ENCODE measurements at regions not wholly inside any gene's neighbourhood (a gene's known extent, or its start where the extent isn't known, plus 50 kb on each side); places are given as distances from the start of the nearest gene placed in this dataset.

GRCh38 chr13:58823701-58824100 is 1192.2 kb downstream of the PCDH17 start:
- TF ChIP-seq MXI1 (conservative IDR thresholded peaks at IDR 0.05; ENCODE audit: poor library complexity, severe bottlenecking) (no peak), SMC3 (conservative IDR thresholded peaks at IDR 0.05; ENCODE audit: poor library complexity) (no peak), CTCF (IDR thresholded peaks at IDR 0.05; ENCODE audit: poor library complexity, severe bottlenecking) (no peak), TAF1 (IDR thresholded peaks at IDR 0.05; ENCODE audit: low read depth) (no peak), REST (IDR thresholded peaks at IDR 0.05; ENCODE audit: borderline replicate concordance) (no peak), RAD21 (conservative IDR thresholded peaks at IDR 0.05) (no peak), POLR2AphosphoS5 (IDR thresholded peaks at IDR 0.05) (no peak), EP300 (conservative IDR thresholded peaks at IDR 0.05; ENCODE audit: poor library complexity, severe bottlenecking) (no peak), EZH2 (IDR thresholded peaks at IDR 0.05; ENCODE audit: borderline replicate concordance, insufficient read depth, low read length, poor library complexity, severe bottlenecking) (no peak)
- no peaks in the 10 kb centered on the region for H3K27me3 ChIP-seq (ENCODE audit: insufficient read depth, low read depth, low read length)

GRCh38 chr13:58827904-58828303 is 1196.4 kb downstream of the PCDH17 start:
- no peak overlapping the region for H3K4me2 ChIP-seq (ENCODE audit: low read length)
- TF ChIP-seq SMC3 (conservative IDR thresholded peaks at IDR 0.05; ENCODE audit: poor library complexity) = peak; percentile 12
- no peak for TF ChIP-seq CTCF (IDR thresholded peaks at IDR 0.05; ENCODE audit: poor library complexity, severe bottlenecking)
- TF ChIP-seq MXI1 (conservative IDR thresholded peaks at IDR 0.05; ENCODE audit: poor library complexity, severe bottlenecking) = no peak
- peak; percentile 95 for TF ChIP-seq EP300 (conservative IDR thresholded peaks at IDR 0.05; ENCODE audit: poor library complexity, severe bottlenecking)
- no peak for TF ChIP-seq TAF1 (IDR thresholded peaks at IDR 0.05; ENCODE audit: low read depth)
- TF ChIP-seq EZH2 (IDR thresholded peaks at IDR 0.05; ENCODE audit: borderline replicate concordance, insufficient read depth, low read length, poor library complexity, severe bottlenecking) = no peak
- no peak for TF ChIP-seq RAD21 (conservative IDR thresholded peaks at IDR 0.05)
- peak; percentile 50 for TF ChIP-seq REST (IDR thresholded peaks at IDR 0.05; ENCODE audit: borderline replicate concordance)
- TF ChIP-seq POLR2AphosphoS5 (IDR thresholded peaks at IDR 0.05) = peak; percentile 76
- no peaks in the 10 kb centered on the region for H4K20me1 ChIP-seq (ENCODE audit: insufficient read depth)
- H3K27ac ChIP-seq (ENCODE audit: low read length) = no peak overlapping the region
- H3K27me3 ChIP-seq (ENCODE audit: insufficient read depth, low read depth, low read length) = no peaks in the 10 kb centered on the region
- no peak overlapping the region for H3K4me3 ChIP-seq (ENCODE audit: low read length)
- no peaks in the 10 kb centered on the region for H3K36me3 ChIP-seq (ENCODE audit: insufficient read depth, low read length)
- H3K9me2 ChIP-seq (ENCODE audit: insufficient read depth, low read length) = no peaks in the 10 kb centered on the region
- no peaks in the 10 kb centered on the region for H3K79me2 ChIP-seq (replicated peaks; ENCODE audit: insufficient read depth, low read length)
- H3K9me3 ChIP-seq (ENCODE audit: low read length) = no peaks in the 10 kb centered on the region
- no peak overlapping the region for H2AFZ ChIP-seq (ENCODE audit: low read depth, low read length)
- H3K9ac ChIP-seq (ENCODE audit: low read length) = no peak overlapping the region
- H3F3A ChIP-seq (ENCODE audit: insufficient read depth, low read length, poor library complexity, severe bottlenecking) = no peaks in the 10 kb centered on the region

More at GRCh38 chr13:58823701-58824100, 1192.2 kb downstream of the PCDH17 start:
- H3K4me3 ChIP-seq (ENCODE audit: low read length) = no peak overlapping the region
- H4K20me1 ChIP-seq (ENCODE audit: insufficient read depth) = no peaks in the 10 kb centered on the region
- H3K4me2 ChIP-seq (ENCODE audit: low read length) = no peak overlapping the region
- H3K9me3 ChIP-seq (ENCODE audit: low read length) = no peaks in the 10 kb centered on the region
- H3K36me3 ChIP-seq (ENCODE audit: insufficient read depth, low read length) = no peaks in the 10 kb centered on the region
- H3K9ac ChIP-seq (ENCODE audit: low read length) = no peak overlapping the region
- H3K79me2 ChIP-seq (replicated peaks; ENCODE audit: insufficient read depth, low read length) = no peaks in the 10 kb centered on the region
- H3K27ac ChIP-seq (ENCODE audit: low read length) = no peak overlapping the region
- H3F3A ChIP-seq (ENCODE audit: insufficient read depth, low read length, poor library complexity, severe bottlenecking) = no peaks in the 10 kb centered on the region
- no peaks in the 10 kb centered on the region for H3K9me2 ChIP-seq (ENCODE audit: insufficient read depth, low read length)
- no peak overlapping the region for H2AFZ ChIP-seq (ENCODE audit: low read depth, low read length)
